ENCODE measurements at regions not wholly inside any gene's neighbourhood (a gene's known extent, or its start where the extent isn't known, plus 50 kb on each side); places are given as distances from the start of the nearest gene placed in this dataset.

- TF ChIP-seq CTCF (IDR thresholded peaks at IDR 0.05): no peak
- no peak for TF ChIP-seq EZH2 (IDR thresholded peaks at IDR 0.05)
These were observed 167.2 kb upstream of the RBBP8 start for GRCh38 chr18:22765896-22766295.
